ENCODE measurements at regions not wholly inside any gene's neighbourhood (a gene's known extent, or its start where the extent isn't known, plus 50 kb on each side); places are given as distances from the start of the nearest gene placed in this dataset.

DNA sequence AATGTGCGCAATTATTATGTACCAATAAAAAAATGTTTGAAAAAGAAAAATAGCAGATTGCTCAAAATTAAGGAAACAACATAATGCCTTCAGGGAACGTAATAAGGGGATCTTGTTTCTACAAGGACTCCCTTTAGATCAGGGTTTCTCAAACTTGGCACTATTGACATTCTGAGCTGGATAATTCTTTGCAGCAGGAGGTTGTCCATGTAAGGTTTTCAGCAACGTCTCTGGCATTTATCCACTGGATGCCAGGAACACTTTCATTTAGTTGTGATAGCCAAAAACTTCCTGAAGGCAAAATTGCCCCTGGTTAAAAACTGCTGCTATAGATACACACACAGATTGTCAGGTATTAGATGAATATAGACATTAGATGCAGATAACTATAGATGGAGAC, 666.7 kb upstream of the ADAMTS5 start:
- TF ChIP-seq POLR2A (IDR thresholded peaks at IDR 0.05) (no peak), EP300 (IDR thresholded peaks at IDR 0.05) (no peak)
- Histone ChIP-seq H3K36me3 (no peaks in the 10 kb centered on the region), H3K4me1 (no peaks in the 10 kb centered on the region), H3K27ac (no peak overlapping the region), H3K4me3 (no peak overlapping the region), H3K27me3 (no peaks in the 10 kb centered on the region), H3K9me3 (no peaks in the 10 kb centered on the region)
- 70 to 80% (median 76%) methylated on average over 3 of the region's 3 CpGs for WGBS, 5 donors
- DNase-seq: no peak
- intact Hi-C loops (cut with DNase I; ENCODE audit: low total_unique reads): no loop called here

DNA sequence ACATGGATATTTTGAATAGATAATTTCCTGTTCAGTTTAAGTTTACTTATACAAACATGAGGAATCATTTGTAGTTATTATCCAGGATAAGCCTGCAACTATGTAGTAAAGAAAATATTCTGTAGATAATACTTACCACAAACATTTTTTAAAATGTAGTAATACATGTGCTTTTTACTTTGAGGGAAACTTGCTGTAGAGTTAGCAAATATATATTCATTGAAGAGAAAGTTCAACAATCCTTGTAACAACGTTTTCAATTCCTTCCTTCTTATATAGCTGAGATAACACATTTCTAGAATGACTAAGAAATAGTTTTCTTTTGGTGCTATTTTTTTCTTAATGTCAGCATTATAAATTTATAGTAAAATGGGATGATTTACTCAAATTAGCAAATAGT, 664.6 kb upstream of the ADAMTS5 start:
- Histone ChIP-seq H3K4me3 (no peak overlapping the region), H3K27me3 (no peaks in the 10 kb centered on the region), H3K36me3 (no peaks in the 10 kb centered on the region), H3K27ac (no peak overlapping the region), H3K9me3 (no peaks in the 10 kb centered on the region), H3K4me1 (no peaks in the 10 kb centered on the region)
- intact Hi-C loops (cut with DNase I; ENCODE audit: low total_unique reads): no loop called here
- TF ChIP-seq POLR2A (IDR thresholded peaks at IDR 0.05) (no peak), EP300 (IDR thresholded peaks at IDR 0.05) (no peak), POLR2AphosphoS5 (IDR thresholded peaks at IDR 0.05) (no peak)
- TF ChIP-seq, protein P1, sequence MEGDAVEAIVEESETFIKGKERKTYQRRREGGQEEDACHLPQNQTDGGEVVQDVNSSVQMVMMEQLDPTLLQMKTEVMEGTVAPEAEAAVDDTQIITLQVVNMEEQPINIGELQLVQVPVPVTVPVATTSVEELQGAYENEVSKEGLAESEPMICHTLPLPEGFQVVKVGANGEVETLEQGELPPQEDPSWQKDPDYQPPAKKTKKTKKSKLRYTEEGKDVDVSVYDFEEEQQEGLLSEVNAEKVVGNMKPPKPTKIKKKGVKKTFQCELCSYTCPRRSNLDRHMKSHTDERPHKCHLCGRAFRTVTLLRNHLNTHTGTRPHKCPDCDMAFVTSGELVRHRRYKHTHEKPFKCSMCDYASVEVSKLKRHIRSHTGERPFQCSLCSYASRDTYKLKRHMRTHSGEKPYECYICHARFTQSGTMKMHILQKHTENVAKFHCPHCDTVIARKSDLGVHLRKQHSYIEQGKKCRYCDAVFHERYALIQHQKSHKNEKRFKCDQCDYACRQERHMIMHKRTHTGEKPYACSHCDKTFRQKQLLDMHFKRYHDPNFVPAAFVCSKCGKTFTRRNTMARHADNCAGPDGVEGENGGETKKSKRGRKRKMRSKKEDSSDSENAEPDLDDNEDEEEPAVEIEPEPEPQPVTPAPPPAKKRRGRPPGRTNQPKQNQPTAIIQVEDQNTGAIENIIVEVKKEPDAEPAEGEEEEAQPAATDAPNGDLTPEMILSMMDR (IDR thresholded peaks at IDR 0.05): no peak
- 12 to 23% (median 14%) methylated on average over 1 of the region's 1 CpG for WGBS, 5 donors
- no peak for DNase-seq

DNA sequence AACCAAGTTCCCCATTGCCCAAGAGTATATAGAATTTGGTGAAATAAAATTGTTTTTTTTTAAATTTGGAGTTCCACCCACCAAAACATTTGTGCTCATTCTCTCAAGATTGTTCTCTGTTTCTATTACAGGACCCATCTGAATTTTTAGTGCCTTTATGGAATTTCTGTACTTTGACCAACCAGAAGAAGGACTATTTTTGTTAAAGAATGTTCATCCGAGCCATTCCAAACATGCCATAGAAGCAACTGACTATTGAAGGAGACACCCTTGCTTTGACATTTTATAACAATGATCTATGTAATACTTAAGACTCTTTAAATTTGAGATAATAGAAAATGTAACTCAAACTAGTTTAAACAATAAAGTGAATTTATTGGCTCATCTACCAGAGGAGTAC, 655.7 kb upstream of the ADAMTS5 start:
- TF ChIP-seq, protein P1 (IDR thresholded peaks at IDR 0.05): no peak
- TF ChIP-seq POLR2AphosphoS5 (IDR thresholded peaks at IDR 0.05) (no peak), EP300 (IDR thresholded peaks at IDR 0.05) (no peak), POLR2A (IDR thresholded peaks at IDR 0.05) (no peak)
- intact Hi-C loops (cut with DNase I; ENCODE audit: low total_unique reads): no loop called here
- Histone ChIP-seq H3K4me1 (no peaks in the 10 kb centered on the region), H3K4me3 (no peak overlapping the region), H3K36me3 (no peaks in the 10 kb centered on the region), H3K9me3 (no peaks in the 10 kb centered on the region), H3K27ac (no peak overlapping the region), H3K27me3 (no peaks in the 10 kb centered on the region)
- no peak for DNase-seq
- WGBS, 5 donors: 85 to 95% (median 87%) methylated on average over 1 of the region's 1 CpG

DNA sequence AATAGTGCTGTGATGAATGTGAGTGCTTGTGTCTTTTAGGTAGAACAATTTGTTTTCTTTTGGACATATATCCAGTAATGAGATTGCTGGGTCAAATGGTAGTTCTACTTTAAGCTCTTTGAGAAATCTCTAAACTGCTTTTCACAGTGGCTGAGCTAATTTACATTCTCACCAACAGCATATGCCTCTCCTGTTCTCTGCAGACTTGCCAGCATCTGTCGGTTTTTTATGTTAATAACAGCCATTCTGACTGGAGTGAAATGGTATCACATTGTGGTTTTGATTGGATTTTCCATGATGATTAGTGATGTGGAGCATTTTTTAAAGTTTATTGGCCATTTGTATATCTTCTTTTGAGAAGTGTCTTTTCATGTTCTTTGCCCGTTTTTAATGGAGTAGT, 647.3 kb upstream of the ADAMTS5 start:
- H3K9me3 ChIP-seq: no peaks in the 10 kb centered on the region
- H3K27ac ChIP-seq: no peak overlapping the region
- intact Hi-C loops (cut with DNase I; ENCODE audit: low total_unique reads): no loop called here
- H3K27me3 ChIP-seq: no peaks in the 10 kb centered on the region
- no peaks in the 10 kb centered on the region for H3K36me3 ChIP-seq
- TF ChIP-seq, protein P1 (IDR thresholded peaks at IDR 0.05): no peak
- no peak for TF ChIP-seq EP300 (IDR thresholded peaks at IDR 0.05)
- no peak for TF ChIP-seq POLR2AphosphoS5 (IDR thresholded peaks at IDR 0.05)
- no peak for DNase-seq
- 71 to 78% (median 74%) methylated on average over 2 of the region's 2 CpGs for WGBS, 5 donors
- no peak overlapping the region for H3K4me3 ChIP-seq
- H3K4me1 ChIP-seq: no peaks in the 10 kb centered on the region

DNA sequence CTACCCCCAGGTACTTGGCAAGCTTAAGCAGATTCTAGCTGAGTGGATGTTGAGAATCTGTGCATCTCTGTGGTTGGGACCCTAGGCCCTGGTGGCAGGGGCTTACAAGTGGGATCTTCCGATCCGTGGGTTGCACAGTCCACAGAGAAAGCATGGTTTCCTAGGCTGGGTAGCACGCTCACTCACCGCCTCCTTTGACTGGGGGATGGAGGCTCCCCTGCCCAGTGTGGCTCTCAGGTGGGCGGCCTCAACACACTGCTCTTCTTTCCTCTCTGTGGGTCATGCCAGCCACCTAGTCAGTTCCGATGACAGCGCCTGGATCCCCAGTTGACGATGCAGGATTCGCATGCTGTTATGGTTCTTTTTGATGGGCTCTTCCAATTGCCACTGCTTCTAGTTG, 639.5 kb upstream of the ADAMTS5 start:
- 94 to 99% (median 97%) methylated on average over 6 to 9 of the region's 9 CpGs for WGBS, 5 donors
- no peaks in the 10 kb centered on the region for H3K4me1 ChIP-seq
- no peak overlapping the region for H3K27ac ChIP-seq
- H3K9me3 ChIP-seq: peaks cover 0 to 4% (median 0%) of the 10 kb centered on the region in 4 donors
- no peaks in the 10 kb centered on the region for H3K36me3 ChIP-seq
- DNase-seq: no peak
- H3K4me3 ChIP-seq: no peak overlapping the region
- H3K27me3 ChIP-seq: no peaks in the 10 kb centered on the region
- TF ChIP-seq POLR2A (IDR thresholded peaks at IDR 0.05) (no peak), EP300 (IDR thresholded peaks at IDR 0.05) (no peak), POLR2AphosphoS5 (IDR thresholded peaks at IDR 0.05) (no peak)
- TF ChIP-seq, protein P1 (IDR thresholded peaks at IDR 0.05): no peak
- intact Hi-C loops (cut with DNase I; ENCODE audit: low total_unique reads): no loop called here
